GM12892 (cell line): ENCODE measurements at regions not wholly inside any gene's neighbourhood (a gene's known extent, or its start where the extent isn't known, plus 50 kb on each side); places are given as distances from the start of the nearest gene placed in this dataset.
"Not testable (repeated sequence)": the region's sequence is repeated elsewhere in the genome, so short reads cannot be mapped to it uniquely, and the experiment has no call there.

Experiments
- DNase-seq: peaks from one replicate; pipeline ENCODE4 v3.0.0; 2011; ENCODE audit not compliant: insufficient read length
- FAIRE-seq: peaks from 2 replicates; lab custom pipeline; 2011; peaks lifted over from hg19 to GRCh38; lab: Jason Lieb, UNC
- POLR2A ChIP-seq: IDR thresholded peaks from 2 replicates; pipeline ENCODE4 v1.6.1; 2011; ENCODE audit warnings: low read depth, low read length, control low read depth
- POLR2AphosphoS5 ChIP-seq: IDR thresholded peaks from 2 replicates; pipeline ENCODE4 v1.6.1; 2011; ENCODE audit warnings: low read depth, low read length, control low read depth
- TAF1 ChIP-seq: IDR thresholded peaks from 2 replicates; pipeline ENCODE4 v1.6.1; 2011; ENCODE audit warnings: low read depth, mild to moderate bottlenecking, control low read depth, low read length, borderline replicate concordance

DNA sequence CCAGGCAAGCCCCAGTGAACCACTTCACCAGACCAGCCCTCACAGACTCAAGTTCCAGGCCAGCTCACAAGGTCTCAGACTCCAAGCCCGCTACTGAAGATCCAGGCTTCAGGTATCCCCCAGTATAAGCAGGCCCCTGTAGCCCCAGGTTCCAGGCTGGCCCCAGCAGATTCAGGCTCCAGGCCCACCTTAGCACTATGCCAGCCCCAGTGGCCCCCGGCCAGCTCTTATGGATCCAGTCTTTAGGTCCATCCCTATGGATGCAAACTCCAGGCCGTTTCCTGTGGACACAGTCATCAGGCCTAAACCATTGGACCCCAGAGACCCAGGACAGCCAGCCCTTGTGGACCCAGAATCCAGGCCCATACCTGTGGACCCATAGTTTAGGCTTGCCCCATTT lies 277.8 kb upstream of the MAGEB18 start:
- DNase-seq (no peak), FAIRE-seq (no peak)
- TF ChIP-seq POLR2A (no peak), TAF1 (no peak), POLR2AphosphoS5 (no peak)

DNA sequence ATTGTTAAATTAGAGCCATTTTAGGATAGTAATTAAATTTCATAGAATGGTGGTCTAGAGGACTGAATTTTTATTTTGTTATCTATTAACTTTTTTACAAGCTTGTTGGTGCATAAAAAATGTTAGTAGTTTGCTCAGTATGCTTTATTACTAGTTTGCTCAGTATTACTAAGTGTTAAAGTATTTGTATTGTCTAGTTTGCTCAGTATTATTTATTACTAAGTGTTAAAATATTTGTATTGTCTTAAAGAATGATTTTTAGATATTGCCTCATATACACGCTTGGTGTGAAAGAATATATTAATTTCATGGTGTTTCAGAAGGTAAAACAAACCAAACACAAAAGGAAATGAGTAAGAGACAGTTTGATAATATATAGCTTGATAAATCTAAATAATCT lies 268.4 kb upstream of the MAGEB18 start:
- TF ChIP-seq POLR2A: no peak
- no peak for TF ChIP-seq POLR2AphosphoS5
- TF ChIP-seq TAF1: no peak
- no peak for FAIRE-seq

DNA sequence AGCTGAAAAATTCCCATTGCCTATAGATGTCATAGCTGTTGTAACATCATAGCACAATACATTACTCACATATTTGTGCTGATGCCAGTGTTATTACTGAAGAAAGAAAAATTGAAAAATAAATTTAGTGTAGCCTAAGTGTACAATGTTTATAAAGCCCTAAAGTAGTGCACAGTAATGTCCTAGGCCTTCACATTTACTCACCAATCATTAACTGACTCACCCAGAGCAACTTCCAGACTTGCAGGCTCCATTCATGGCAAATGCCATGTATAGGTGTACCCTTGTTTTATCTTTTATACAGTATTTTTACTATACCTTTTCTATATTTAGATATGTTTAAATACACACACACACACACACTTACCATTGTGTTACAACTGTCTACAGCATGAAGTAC lies 265.4 kb upstream of the MAGEB18 start:
- DNase-seq (no peak), FAIRE-seq (no peak)

More for the DNA sequence above, 268.4 kb upstream of the MAGEB18 start:
- DNase-seq: no peak

DNA sequence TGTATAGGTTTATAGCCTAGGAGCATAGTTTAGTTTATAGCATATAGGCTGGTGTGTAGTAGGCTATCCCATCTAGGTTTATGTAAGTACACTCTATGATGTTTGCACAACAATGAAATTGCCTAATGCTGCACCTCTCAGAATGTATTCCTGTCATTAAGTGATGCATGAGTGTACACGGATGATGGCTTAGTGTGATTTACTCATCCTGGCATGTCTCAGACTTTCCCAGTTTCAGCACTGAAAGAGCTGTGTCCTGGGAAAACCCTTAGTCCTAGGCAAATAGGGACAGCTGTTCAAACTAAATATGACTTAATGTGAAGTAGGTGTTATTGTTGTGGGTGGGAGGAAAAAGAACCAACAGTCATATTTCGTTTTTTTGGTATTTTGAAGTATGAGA lies 264.9 kb upstream of the MAGEB18 start:
- no peak for FAIRE-seq
- no peak for DNase-seq
- TF ChIP-seq TAF1 (no peak), POLR2AphosphoS5 (no peak), POLR2A (no peak)

More for the DNA sequence above, 265.4 kb upstream of the MAGEB18 start:
- TF ChIP-seq POLR2AphosphoS5: no peak
- no peak for TF ChIP-seq POLR2A
- no peak for TF ChIP-seq TAF1

DNA sequence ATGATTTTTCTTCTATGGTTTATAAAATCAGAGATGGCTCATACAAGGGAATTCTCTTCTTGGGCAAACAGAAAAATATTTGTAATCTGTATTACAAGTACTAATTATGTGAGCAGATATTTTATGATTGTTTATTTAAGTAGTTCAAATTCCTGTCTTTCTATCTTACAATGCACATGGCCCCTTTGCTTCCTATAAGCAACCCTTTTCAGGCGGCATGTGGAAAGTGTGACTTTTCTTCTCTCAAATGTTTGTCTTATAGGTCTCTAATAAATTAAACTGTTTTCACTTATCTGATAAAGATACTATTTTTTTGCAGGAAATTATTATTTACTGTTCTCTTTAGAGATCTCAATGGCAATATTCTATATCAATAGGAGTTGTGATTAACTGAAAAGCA lies 259.3 kb upstream of the MAGEB18 start:
- DNase-seq (no peak), FAIRE-seq (no peak)
- TF ChIP-seq TAF1 (no peak), POLR2AphosphoS5 (no peak), POLR2A (no peak)

DNA sequence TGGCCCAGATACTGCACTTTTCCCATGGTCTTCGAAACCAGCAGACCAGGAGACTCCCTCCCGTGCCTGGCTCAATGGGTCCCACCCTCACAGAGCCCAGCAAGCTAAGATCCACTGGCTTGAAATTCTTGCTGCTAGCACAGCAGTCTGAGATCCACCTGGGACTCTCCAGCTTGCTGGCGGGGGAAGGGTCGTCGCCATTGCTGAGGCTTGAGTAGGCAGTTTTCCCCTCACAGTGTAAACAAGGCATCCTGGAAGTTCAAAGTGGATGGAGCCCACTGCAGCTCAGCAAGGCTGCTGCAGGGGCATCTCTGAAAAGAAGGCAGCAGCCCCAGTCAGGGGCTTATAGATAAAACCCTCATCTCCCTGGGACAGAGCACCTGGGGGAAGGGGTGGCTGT lies 255.6 kb upstream of the MAGEB18 start:
- DNase-seq, FAIRE-seq: not testable (repeated sequence)

DNA sequence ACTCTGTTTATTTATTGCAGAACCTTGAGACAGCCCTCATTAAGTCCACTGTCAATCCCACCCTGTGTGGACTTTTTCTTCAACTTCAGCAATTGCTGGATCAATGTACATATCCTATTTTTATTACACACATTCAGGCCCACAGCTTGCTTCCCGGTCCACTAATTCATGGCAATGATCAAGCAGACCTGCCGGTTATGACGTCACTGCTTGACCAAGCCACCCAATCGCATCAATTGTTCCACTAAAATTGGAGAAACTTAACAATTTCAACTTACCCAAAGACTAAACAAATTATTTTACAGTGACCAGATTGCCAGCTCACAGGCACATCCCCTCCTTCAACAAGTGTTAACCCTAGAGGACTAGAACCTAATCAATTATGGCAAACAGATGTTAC lies 240.4 kb upstream of the MAGEB18 start:
- FAIRE-seq: no peak

DNA sequence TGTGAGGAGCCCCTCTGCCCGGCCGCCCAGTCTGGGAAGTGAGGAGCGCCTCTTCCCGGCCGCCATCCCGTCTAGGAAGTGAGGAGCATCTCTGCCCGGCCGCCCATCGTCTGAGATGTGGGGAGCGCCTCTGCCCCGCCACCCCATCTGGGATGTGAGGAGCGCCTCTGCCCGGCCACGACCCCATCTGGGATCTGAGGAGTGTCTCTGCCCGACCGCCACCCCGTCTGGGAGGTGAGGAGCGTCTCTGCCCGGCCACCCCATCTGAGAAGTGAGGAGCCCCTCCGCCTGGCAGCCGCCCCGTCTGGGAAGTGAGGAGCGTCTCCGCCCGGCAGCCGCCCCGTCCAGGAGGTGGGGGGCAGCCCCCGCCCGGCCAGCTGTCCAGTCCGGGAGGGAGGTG lies 232.4 kb upstream of the MAGEB18 start:
- not testable (repeated sequence) for DNase-seq, FAIRE-seq

More for the DNA sequence above, 240.4 kb upstream of the MAGEB18 start:
- TF ChIP-seq POLR2AphosphoS5 (no peak), TAF1 (no peak), POLR2A (no peak)
- no peak for DNase-seq

DNA sequence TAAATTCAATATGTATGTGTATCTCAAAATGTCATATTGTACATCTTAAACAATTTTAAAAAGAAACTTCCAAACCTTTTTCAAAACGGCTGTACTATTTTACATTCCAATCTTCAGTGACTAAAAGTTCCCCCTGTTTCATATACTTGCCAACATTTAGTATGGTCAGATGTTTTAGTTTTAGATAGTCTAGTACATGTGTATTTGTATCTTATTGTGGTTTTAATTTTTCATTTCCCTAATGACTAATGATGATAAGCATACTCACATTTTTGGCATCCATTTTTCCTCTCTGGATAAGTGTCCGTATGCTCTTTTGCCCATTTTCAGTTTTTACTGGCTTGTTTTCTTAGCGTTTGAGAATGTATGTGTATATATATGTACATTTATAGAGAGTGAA lies 212.2 kb upstream of the MAGEB18 start:
- no peak for FAIRE-seq
- TF ChIP-seq POLR2A: no peak
- no peak for TF ChIP-seq POLR2AphosphoS5
- TF ChIP-seq TAF1: no peak
- DNase-seq: no peak

DNA sequence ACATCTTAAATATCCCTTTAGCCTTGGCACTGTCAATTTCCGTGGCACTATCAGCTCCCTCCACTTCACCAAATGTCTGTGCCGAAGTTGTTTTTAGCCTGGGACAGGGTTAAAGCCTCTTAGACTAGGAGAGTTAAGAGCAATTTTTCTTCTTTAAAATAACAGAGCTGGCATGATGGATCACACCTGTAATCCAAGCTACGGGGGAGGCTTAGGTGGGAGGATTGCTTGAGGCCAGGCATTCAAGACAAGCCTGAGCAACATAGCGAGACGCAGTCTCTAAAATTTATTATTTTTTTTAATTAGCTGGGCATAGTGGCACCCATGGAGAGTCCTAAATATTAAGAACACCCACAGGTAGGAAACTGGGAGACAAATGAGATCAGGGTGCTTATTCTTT lies 209.8 kb upstream of the MAGEB18 start:
- no peak for FAIRE-seq
- TF ChIP-seq POLR2AphosphoS5: no peak
- TF ChIP-seq POLR2A: no peak
- TF ChIP-seq TAF1: no peak
- DNase-seq: no peak

DNA sequence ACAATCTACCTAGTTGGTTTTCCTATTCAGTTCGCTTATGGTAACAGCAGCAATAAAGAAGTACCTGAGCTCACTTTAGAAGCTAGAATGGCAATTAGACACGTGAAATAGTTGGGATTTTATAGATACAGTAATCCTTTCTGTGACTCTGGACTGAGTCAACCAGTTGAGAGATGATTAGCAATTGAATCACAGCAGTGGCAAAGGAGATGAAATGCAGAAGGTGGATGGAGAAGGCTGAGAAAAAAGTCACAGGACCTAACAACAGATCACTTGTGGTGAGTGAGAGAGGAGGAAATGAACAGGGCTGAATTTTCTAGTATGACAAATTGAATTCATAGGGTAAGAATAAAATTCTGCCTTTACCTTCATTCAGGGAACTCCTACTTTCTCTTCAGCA lies 197.1 kb upstream of the MAGEB18 start:
- no peak for DNase-seq
- no peak for FAIRE-seq
- no peak for TF ChIP-seq TAF1
- TF ChIP-seq POLR2AphosphoS5: no peak
- no peak for TF ChIP-seq POLR2A

DNA sequence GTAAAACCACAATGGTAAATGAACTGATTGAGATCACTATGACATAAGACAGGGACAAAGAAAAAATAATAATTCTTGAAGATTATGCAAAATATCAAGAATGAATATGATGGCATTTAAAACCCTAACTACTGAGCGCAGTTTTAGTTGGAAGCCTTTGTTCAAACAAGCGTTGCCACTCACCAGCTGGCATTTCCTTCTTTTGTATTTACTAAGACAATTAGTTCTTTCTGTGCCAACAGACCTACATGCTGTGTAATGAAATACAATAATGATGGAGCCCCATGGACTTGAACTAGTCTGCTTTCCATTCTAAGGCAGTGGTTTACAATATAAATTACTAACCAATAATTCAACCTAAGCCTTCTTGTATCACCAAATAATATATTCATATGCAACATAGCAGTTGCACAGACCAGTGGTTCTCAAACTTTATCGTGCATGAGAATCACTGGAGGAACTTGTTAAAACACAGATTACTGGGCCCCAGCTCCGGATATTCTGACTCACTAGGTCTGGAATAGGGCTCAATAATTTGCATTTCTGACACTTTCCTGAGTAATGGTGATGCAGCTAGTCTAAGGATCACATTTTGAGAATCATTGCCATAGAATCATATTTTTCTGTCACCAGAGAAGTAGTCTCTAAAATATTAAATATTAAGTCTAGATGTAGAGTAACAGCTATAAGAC lies 196.4 kb upstream of the MAGEB18 start:
- no peak for TF ChIP-seq TAF1
- TF ChIP-seq POLR2A: no peak
- TF ChIP-seq POLR2AphosphoS5: no peak

DNA sequence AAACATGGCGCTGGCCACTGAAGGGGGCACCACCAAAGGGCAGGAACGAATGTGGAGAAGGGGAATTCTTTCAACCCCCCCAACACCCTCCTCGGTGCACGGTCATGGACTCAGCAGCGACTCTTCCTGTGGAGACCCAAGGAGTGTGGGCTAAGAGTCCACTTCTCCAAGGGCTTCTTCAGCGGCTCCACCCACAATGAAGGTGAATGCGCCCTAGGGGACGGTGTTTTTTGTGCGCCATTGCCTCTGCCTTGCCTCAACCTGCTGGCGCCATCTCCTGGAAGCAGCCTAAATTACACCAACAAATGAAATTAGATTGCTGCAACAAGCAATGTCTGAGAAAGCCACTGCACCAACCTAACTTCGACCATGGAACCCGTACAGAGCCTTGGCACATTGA lies 169.2 kb upstream of the MAGEB18 start:
- peak; percentile 1 for DNase-seq
- FAIRE-seq: no peak
- TF ChIP-seq POLR2AphosphoS5 (no peak), TAF1 (no peak), POLR2A (no peak)

More for the DNA sequence above, 196.4 kb upstream of the MAGEB18 start:
- no peak for DNase-seq
- no peak for FAIRE-seq
